ENCODE measurements at regions not wholly inside any gene's neighbourhood (a gene's known extent, or its start where the extent isn't known, plus 50 kb on each side); places are given as distances from the start of the nearest gene placed in this dataset.

- TF ChIP-seq CTCF (IDR thresholded peaks at IDR 0.05; ENCODE audit: borderline replicate concordance, extremely low read depth, low read length, poor library complexity, severe bottlenecking) = no peak
- no peak for TF ChIP-seq EZH2 (IDR thresholded peaks at IDR 0.05; ENCODE audit: borderline replicate concordance, low read depth, low read length, severe bottlenecking)
- DNase-seq (no peak), ATAC-seq (ENCODE audit: insufficient read depth, low read depth) (no peak)
- Histone ChIP-seq H3K9me3 (ENCODE audit: insufficient read depth, low read length, severe bottlenecking) (no peaks in the 10 kb centered on the region), H3K36me3 (ENCODE audit: insufficient read depth, low read length) (no peaks in the 10 kb centered on the region), H4K20me1 (ENCODE audit: insufficient read depth, low read length) (no peaks in the 10 kb centered on the region), H3K79me2 (ENCODE audit: insufficient read depth, low read length) (no peaks in the 10 kb centered on the region), H3K9ac (ENCODE audit: low read depth, low read length) (no peak overlapping the region), H3K4me2 (ENCODE audit: insufficient read depth, low read length) (no peak overlapping the region), H2AFZ (ENCODE audit: low read depth, low read length) (no peak overlapping the region), H3K27ac (ENCODE audit: low read length) (no peak overlapping the region), H3K4me1 (ENCODE audit: insufficient read depth, low read length) (no peaks in the 10 kb centered on the region), H3K27me3 (ENCODE audit: insufficient read depth, low read length, poor library complexity) (no peaks in the 10 kb centered on the region), H3K4me3 (ENCODE audit: low read depth in 1 of 2, low read length in 2 of 2) (no peak overlapping the region)
Measured at GRCh38 chr3:55161231-55161630, 233.4 kb upstream of the LRTM1 start.

GRCh38 chr3:55160241-55160983, 232.6 kb upstream of the LRTM1 start:
- ATAC-seq (ENCODE audit: insufficient read depth, low read depth) (no peak), DNase-seq (no peak)
- Histone ChIP-seq H3K36me3 (ENCODE audit: insufficient read depth, low read length) (no peaks in the 10 kb centered on the region), H2AFZ (ENCODE audit: low read depth, low read length) (no peak overlapping the region), H3K4me3 (ENCODE audit: low read depth in 1 of 2, low read length in 2 of 2) (no peak overlapping the region), H3K9ac (ENCODE audit: low read depth, low read length) (no peak overlapping the region), H3K79me2 (ENCODE audit: insufficient read depth, low read length) (no peaks in the 10 kb centered on the region), H3K27ac (ENCODE audit: low read length) (no peak overlapping the region), H3K9me3 (ENCODE audit: insufficient read depth, low read length, severe bottlenecking) (no peaks in the 10 kb centered on the region), H4K20me1 (ENCODE audit: insufficient read depth, low read length) (no peaks in the 10 kb centered on the region), H3K4me2 (ENCODE audit: insufficient read depth, low read length) (no peak overlapping the region), H3K27me3 (ENCODE audit: insufficient read depth, low read length, poor library complexity) (no peaks in the 10 kb centered on the region), H3K4me1 (ENCODE audit: insufficient read depth, low read length) (no peaks in the 10 kb centered on the region)
- TF ChIP-seq EZH2 (IDR thresholded peaks at IDR 0.05; ENCODE audit: borderline replicate concordance, low read depth, low read length, severe bottlenecking) = no peak
- no peak for TF ChIP-seq CTCF (IDR thresholded peaks at IDR 0.05; ENCODE audit: borderline replicate concordance, extremely low read depth, low read length, poor library complexity, severe bottlenecking)

GRCh38 chr3:55159711-55160110, 231.9 kb upstream of the LRTM1 start:
- H3K27me3 ChIP-seq (ENCODE audit: insufficient read depth, low read length, poor library complexity) = no peaks in the 10 kb centered on the region
- DNase-seq (no peak), ATAC-seq (ENCODE audit: insufficient read depth, low read depth) (no peak)
- H4K20me1 ChIP-seq (ENCODE audit: insufficient read depth, low read length) = no peaks in the 10 kb centered on the region
- no peaks in the 10 kb centered on the region for H3K9me3 ChIP-seq (ENCODE audit: insufficient read depth, low read length, severe bottlenecking)
- H2AFZ ChIP-seq (ENCODE audit: low read depth, low read length) = no peak overlapping the region
- H3K4me2 ChIP-seq (ENCODE audit: insufficient read depth, low read length) = no peak overlapping the region
- H3K9ac ChIP-seq (ENCODE audit: low read depth, low read length) = no peak overlapping the region
- H3K36me3 ChIP-seq (ENCODE audit: insufficient read depth, low read length) = no peaks in the 10 kb centered on the region
- no peak overlapping the region for H3K4me3 ChIP-seq (ENCODE audit: low read depth in 1 of 2, low read length in 2 of 2)
- no peaks in the 10 kb centered on the region for H3K79me2 ChIP-seq (ENCODE audit: insufficient read depth, low read length)
- TF ChIP-seq CTCF (IDR thresholded peaks at IDR 0.05; ENCODE audit: borderline replicate concordance, extremely low read depth, low read length, poor library complexity, severe bottlenecking) (no peak), EZH2 (IDR thresholded peaks at IDR 0.05; ENCODE audit: borderline replicate concordance, low read depth, low read length, severe bottlenecking) (no peak)
- no peak overlapping the region for H3K27ac ChIP-seq (ENCODE audit: low read length)
- no peaks in the 10 kb centered on the region for H3K4me1 ChIP-seq (ENCODE audit: insufficient read depth, low read length)

All from DND-41 (cell line).